GM19351 (cell line): ENCODE measurements at regions not wholly inside any gene's neighbourhood (a gene's known extent, or its start where the extent isn't known, plus 50 kb on each side); places are given as distances from the start of the nearest gene placed in this dataset.

Source experiments
- ATAC-seq: cut with Tn5 transposase; IDR thresholded peaks from one replicate; pipeline ENCODE4 v1.9.1; 2021; ENCODE audit warnings: mild to moderate bottlenecking, moderate library complexity; ENCODE audit not compliant: unreplicated experiment

- no peak for ATAC-seq
These were observed 58.1 kb upstream of the UBL3 start for GRCh38 chr13:29908416-29909080.

- ATAC-seq: no peak
These were observed 57.3 kb upstream of the UBL3 start for GRCh38 chr13:29907670-29908069.

GRCh38 chr13:29906432-29907011 is 56.1 kb upstream of the UBL3 start:
- no peak for ATAC-seq

- no peak for ATAC-seq
These were observed 55.4 kb upstream of the UBL3 start for GRCh38 chr13:29905845-29906244.

- no peak for ATAC-seq
These were observed 53.6 kb upstream of the UBL3 start for GRCh38 chr13:29903996-29904395.

GRCh38 chr13:29903543-29903942 is 53.1 kb upstream of the UBL3 start:
- ATAC-seq: no peak

- no peak for ATAC-seq
These were observed 52.4 kb upstream of the UBL3 start for GRCh38 chr13:29902632-29903305.

GRCh38 chr13:29901710-29902631 is 51.6 kb upstream of the UBL3 start:
- no peak for ATAC-seq
